ENCODE measurements at regions not wholly inside any gene's neighbourhood (a gene's known extent, or its start where the extent isn't known, plus 50 kb on each side); places are given as distances from the start of the nearest gene placed in this dataset.

GRCh38 chr14:53542732-53543131 lies 389.6 kb upstream of the DDHD1 start:
- Histone ChIP-seq H3K9me3 (no peaks in the 10 kb centered on the region), H3K4me1 (no peaks in the 10 kb centered on the region), H3K27ac (no peak overlapping the region), H3K27me3 (no peaks in the 10 kb centered on the region), H3K36me3 (no peaks in the 10 kb centered on the region), H3K4me3 (no peak overlapping the region), H3K9ac (ENCODE audit: low read depth in 2 of 2, low read length in 2 of 2) (no peak overlapping the region)
- intact Hi-C loops (cut with DNase I), result loop anchor here (10.0 kb wide), 1 partner anchor 402 kb away; no protein-coding TSS in a partner anchor
- DNase-seq, result peak; percentile 29
- TF ChIP-seq, protein P1, sequence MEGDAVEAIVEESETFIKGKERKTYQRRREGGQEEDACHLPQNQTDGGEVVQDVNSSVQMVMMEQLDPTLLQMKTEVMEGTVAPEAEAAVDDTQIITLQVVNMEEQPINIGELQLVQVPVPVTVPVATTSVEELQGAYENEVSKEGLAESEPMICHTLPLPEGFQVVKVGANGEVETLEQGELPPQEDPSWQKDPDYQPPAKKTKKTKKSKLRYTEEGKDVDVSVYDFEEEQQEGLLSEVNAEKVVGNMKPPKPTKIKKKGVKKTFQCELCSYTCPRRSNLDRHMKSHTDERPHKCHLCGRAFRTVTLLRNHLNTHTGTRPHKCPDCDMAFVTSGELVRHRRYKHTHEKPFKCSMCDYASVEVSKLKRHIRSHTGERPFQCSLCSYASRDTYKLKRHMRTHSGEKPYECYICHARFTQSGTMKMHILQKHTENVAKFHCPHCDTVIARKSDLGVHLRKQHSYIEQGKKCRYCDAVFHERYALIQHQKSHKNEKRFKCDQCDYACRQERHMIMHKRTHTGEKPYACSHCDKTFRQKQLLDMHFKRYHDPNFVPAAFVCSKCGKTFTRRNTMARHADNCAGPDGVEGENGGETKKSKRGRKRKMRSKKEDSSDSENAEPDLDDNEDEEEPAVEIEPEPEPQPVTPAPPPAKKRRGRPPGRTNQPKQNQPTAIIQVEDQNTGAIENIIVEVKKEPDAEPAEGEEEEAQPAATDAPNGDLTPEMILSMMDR (IDR thresholded peaks at IDR 0.05), result no peak

- Histone ChIP-seq H3K4me3 (no peak overlapping the region), H3K4me1 (no peaks in the 10 kb centered on the region), H3K27me3 (no peaks in the 10 kb centered on the region), H3K9ac (ENCODE audit: low read depth in 2 of 2, low read length in 2 of 2) (no peak overlapping the region), H3K36me3 (no peaks in the 10 kb centered on the region), H3K9me3 (no peaks in the 10 kb centered on the region), H3K27ac (no peak overlapping the region)
- TF ChIP-seq, protein P1 (IDR thresholded peaks at IDR 0.05), result no peak
- intact Hi-C loops (cut with DNase I), result loop anchor here (10.0 kb wide), 1 partner anchor 403 kb away; no protein-coding TSS in a partner anchor
- no peak for DNase-seq
Observed at GRCh38 chr14:53541411-53541810, 388.3 kb upstream of the DDHD1 start.

DNA sequence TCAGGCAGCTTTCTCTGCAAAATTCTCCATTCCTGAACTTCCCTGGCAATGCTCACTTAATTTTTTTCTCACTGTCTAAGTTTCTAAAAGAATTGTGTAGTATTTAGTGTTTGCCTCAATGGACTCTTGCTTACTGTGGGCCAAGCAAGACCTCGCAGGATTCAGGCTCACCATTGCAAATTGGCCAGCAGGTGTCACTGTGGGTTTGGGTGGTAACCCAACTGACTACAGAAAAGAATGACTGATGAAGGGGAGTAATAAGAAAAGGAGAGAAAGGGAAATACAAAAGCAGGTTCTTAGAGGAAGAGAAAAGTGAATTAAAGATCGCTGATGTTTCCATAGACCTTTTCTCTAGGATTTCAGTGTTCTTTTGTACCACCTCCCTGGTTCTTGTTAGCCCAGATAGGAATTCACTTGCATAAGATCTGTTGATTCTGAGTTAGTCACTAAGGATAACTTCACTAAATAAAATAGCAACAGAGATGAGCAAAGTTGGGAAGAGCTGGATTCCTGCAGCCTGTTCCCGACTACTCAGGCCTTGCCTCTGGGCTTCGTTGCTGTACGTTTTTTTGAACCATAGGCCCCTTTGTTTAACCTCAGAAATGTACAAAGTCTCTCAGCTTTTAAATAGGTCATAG lies 386.5 kb upstream of the DDHD1 start:
- peak overlapping the region; percentile 29 for H3K27ac ChIP-seq
- no peaks in the 10 kb centered on the region for H3K4me1 ChIP-seq
- intact Hi-C loops (cut with DNase I), result loop anchor here (5.0 to 10.0 kb wide), 3 partner anchors 405 to 798 kb away; no protein-coding TSS in a partner anchor

GRCh38 chr14:53538316-53538881 lies 385.3 kb upstream of the DDHD1 start:
- no peaks in the 10 kb centered on the region for H3K36me3 ChIP-seq
- no peak for DNase-seq
- TF ChIP-seq, protein P1 (IDR thresholded peaks at IDR 0.05), result no peak
- H3K27me3 ChIP-seq, result no peaks in the 10 kb centered on the region
- H3K4me1 ChIP-seq, result no peaks in the 10 kb centered on the region
- no peak overlapping the region for H3K9ac ChIP-seq (ENCODE audit: low read depth in 2 of 2, low read length in 2 of 2)
- intact Hi-C loops (cut with DNase I), result loop anchor here (5.0 kb wide), 2 partner anchors 634 to 799 kb away; no protein-coding TSS in a partner anchor
- no peak overlapping the region for H3K4me3 ChIP-seq
- no peaks in the 10 kb centered on the region for H3K9me3 ChIP-seq
- no peak overlapping the region for H3K27ac ChIP-seq

More for the DNA sequence above, 386.5 kb upstream of the DDHD1 start:
- Histone ChIP-seq H3K9ac (ENCODE audit: low read depth in 2 of 2, low read length in 2 of 2) (no peak overlapping the region), H3K27me3 (no peaks in the 10 kb centered on the region), H3K9me3 (no peaks in the 10 kb centered on the region), H3K4me3 (no peak overlapping the region), H3K36me3 (no peaks in the 10 kb centered on the region)
- peak; percentile 81 for DNase-seq
- TF ChIP-seq, protein P1 (IDR thresholded peaks at IDR 0.05), result peak; percentile 75

DNA sequence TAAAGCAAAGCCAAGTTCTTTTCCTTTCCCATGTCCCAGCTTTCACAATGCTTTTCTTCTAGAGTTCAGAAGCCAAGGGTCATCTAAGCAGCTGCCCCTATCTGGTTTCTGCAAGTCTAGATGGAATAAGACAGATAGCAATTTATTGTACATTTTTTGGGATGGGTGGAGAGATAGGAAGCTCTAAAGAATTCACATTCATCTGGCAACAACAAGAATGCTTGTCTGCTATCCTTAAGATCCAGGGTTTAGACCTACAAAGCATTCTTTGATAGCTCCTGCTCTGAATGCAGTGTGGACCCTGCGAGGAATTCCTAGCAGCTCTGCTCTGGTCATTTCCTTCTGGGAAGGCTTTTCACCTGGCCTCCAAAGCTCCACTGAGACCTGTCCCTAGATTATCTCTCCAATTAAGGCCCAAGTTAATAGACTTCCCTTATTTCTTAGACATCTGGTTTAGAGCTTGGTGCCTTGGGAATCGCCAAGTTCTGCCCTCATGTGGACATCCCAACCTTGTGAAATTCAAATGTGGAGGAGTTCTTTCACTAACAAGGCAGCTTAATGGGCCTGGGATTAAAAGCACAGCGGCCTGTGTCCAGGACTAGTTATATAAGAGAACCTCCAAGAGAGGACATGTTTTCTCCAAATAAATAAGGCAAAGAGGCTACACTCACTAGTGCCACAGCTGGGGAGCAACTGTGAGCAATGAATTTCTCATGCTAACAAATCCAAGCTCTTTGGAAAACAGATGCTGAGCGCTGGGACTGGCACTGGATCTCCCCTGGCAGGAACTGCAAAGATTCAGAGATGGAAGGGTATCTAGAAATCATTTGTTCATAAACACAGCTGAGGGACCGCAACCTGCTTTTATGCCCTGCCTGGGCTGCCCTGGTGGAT lies 384.5 kb upstream of the DDHD1 start:
- no peak overlapping the region for H3K9ac ChIP-seq (ENCODE audit: low read depth in 2 of 2, low read length in 2 of 2)
- TF ChIP-seq, protein P1 (IDR thresholded peaks at IDR 0.05), result no peak
- no peaks in the 10 kb centered on the region for H3K9me3 ChIP-seq

More for the DNA sequence above, 384.5 kb upstream of the DDHD1 start:
- intact Hi-C loops (cut with DNase I), result loop anchor here (5.0 kb wide), 2 partner anchors 635 to 800 kb away; no protein-coding TSS in a partner anchor
- peak; percentile 24 for DNase-seq
- H3K27me3 ChIP-seq, result no peaks in the 10 kb centered on the region
- H3K4me1 ChIP-seq, result no peaks in the 10 kb centered on the region
- peak overlapping the region; percentile 19 for H3K27ac ChIP-seq
- no peak overlapping the region for H3K4me3 ChIP-seq
- H3K36me3 ChIP-seq, result no peaks in the 10 kb centered on the region

Measured in colonic mucosa (tissue), 4 donors.